H1 (cell line): ENCODE measurements at regions not wholly inside any gene's neighbourhood (a gene's known extent, or its start where the extent isn't known, plus 50 kb on each side); places are given as distances from the start of the nearest gene placed in this dataset.

Source experiments
- CTCF ChIA-PET: fragments of 300-600 bp; sonication (Branson Sonifier 250); formaldehyde crosslinking; loops from one replicate; lab custom pipeline; 2021; ENCODE audit not compliant: partially characterized antibody; lab: Charles Lee
- POLR2A ChIA-PET: fragments of 300-600 bp; sonication (Branson Sonifier 250); formaldehyde crosslinking; loops from one replicate; lab custom pipeline; 2021; ENCODE audit warnings: inconsistent platforms; ENCODE audit not compliant: partially characterized antibody; lab: Charles Lee
- DNase-seq, 2 experiments: peaks; one replicate each; pipeline versions ENCODE4 v3.0.0 to v3.0.0-alpha.2; 2010 to 2022; ENCODE audit warnings: low spot score in 2 of 2, low read depth in 1 of 2, mixed read lengths in 1 of 2
- FAIRE-seq: peaks from 2 replicates; lab custom pipeline; 2011; peaks lifted over from hg19 to GRCh38; lab: Jason Lieb, UNC
- H2AFZ ChIP-seq: 2 replicates; pipeline ENCODE4 v1.8.1; 2012; ENCODE audit warnings: low read length, inconsistent platforms
- H2AK5ac ChIP-seq: 2 replicates; pipeline ENCODE4 v1.6.1; 2013; ENCODE audit warnings: low read depth, low read length
- H2BK120ac ChIP-seq: replicated peaks from 2 replicates; pipeline ENCODE3; 2013; ENCODE audit warnings: low read depth, low read length, inconsistent platforms
- H2BK12ac ChIP-seq: 2 replicates; pipeline ENCODE4 v1.6.1; 2013; ENCODE audit warnings: low read depth, low read length
- H2BK15ac ChIP-seq: 2 replicates; pipeline ENCODE4 v1.6.1; 2013; ENCODE audit warnings: low read length
- H2BK20ac ChIP-seq: 2 replicates; pipeline ENCODE4 v1.6.1; 2013; ENCODE audit warnings: low read length
- H2BK5ac ChIP-seq: 2 replicates; pipeline ENCODE4 v1.6.1; 2013; ENCODE audit warnings: low read depth, low read length
- H3K14ac ChIP-seq: 2 replicates; pipeline ENCODE4 v1.6.1; 2013; ENCODE audit warnings: inconsistent platforms; ENCODE audit not compliant: insufficient read length
- H3K18ac ChIP-seq: 2 replicates; pipeline ENCODE4 v1.6.1; 2013; ENCODE audit warnings: low read length; ENCODE audit errors: extremely low read depth
- H3K23ac ChIP-seq: 2 replicates; pipeline ENCODE4 v1.6.1; 2013; ENCODE audit warnings: inconsistent platforms; ENCODE audit not compliant: insufficient read length
- H3K23me2 ChIP-seq: 2 replicates; pipeline ENCODE4 v1.6.1; 2013; ENCODE audit warnings: low read depth, low read length
- H3K27ac ChIP-seq: 2 replicates; pipeline ENCODE4 v1.6.1; 2011; ENCODE audit warnings: low read depth, low read length, inconsistent platforms
- H3K27me3 ChIP-seq, 4 experiments: replicated peaks in 1 of 4; 1 replicate in 1 of 4; 2 replicates in 3 of 4; pipeline versions ENCODE4 v1.6.1 to v1.8.1; 2011 to 2013; ENCODE audit warnings: low read length in 3 of 4, mild to moderate bottlenecking in 3 of 4, inconsistent platforms in 2 of 4, mixed read lengths in 2 of 4, moderate library complexity in 1 of 4; ENCODE audit not compliant: control insufficient read depth in 3 of 4, insufficient read depth in 3 of 4; ENCODE audit errors: extremely low read depth in 1 of 4
- H3K36me3 ChIP-seq, 4 experiments: 2 replicates each; pipeline versions ENCODE4 v1.6.1 to v1.8.1; 2011 to 2013; ENCODE audit warnings: mild to moderate bottlenecking in 4 of 4, low read length in 3 of 4, moderate library complexity in 2 of 4, control low read depth in 1 of 4, inconsistent platforms in 1 of 4; ENCODE audit not compliant: insufficient read depth in 4 of 4, control insufficient read depth in 2 of 4
- H3K4ac ChIP-seq: replicated peaks from 2 replicates; pipeline ENCODE3; 2013; ENCODE audit warnings: low read length, low read depth, mixed read lengths, inconsistent platforms; ENCODE audit not compliant: insufficient read length
- H3K4me1 ChIP-seq, 4 experiments: replicated peaks in 1 of 4; 1 replicate in 1 of 4; 2 replicates in 3 of 4; pipeline versions ENCODE4 v1.6.1 to v1.8.1; 2011 to 2013; ENCODE audit warnings: low read length in 3 of 4, inconsistent platforms in 2 of 4, mixed read lengths in 1 of 4; ENCODE audit not compliant: insufficient read depth in 4 of 4, control insufficient read depth in 3 of 4
- H3K4me2 ChIP-seq, 2 experiments: 2 replicates each; pipeline versions ENCODE4 v1.6.1 to v1.8.1; 2011 to 2013; ENCODE audit warnings: low read depth in 2 of 2, low read length in 2 of 2, control low read depth in 1 of 2, inconsistent platforms in 1 of 2, mild to moderate bottlenecking in 1 of 2; ENCODE audit not compliant: insufficient read depth in 1 of 2
- H3K4me3 ChIP-seq, 4 experiments: fragments of 200-600, 300-600 bp in 1 of 4; sonication (generic), shearing (Covaris generic), sonication (Bioruptor Twin) in 1 of 4; 2 replicates each; pipeline versions ENCODE4 v1.5.1 to v1.8.1; 2011 to 2016; ENCODE audit warnings: low read length in 4 of 4, low read depth in 3 of 4, control low read depth in 2 of 4, inconsistent platforms in 2 of 4, mild to moderate bottlenecking in 2 of 4, mixed read lengths in 1 of 4, moderate library complexity in 1 of 4; ENCODE audit not compliant: insufficient read depth in 2 of 4; ENCODE audit errors: extremely low read depth in 1 of 4
- H3K56ac ChIP-seq: replicated peaks from 2 replicates; pipeline ENCODE3; 2013; ENCODE audit warnings: low read depth, mild to moderate bottlenecking, mixed read lengths, low read length, inconsistent platforms; ENCODE audit not compliant: insufficient read length
- H3K79me1 ChIP-seq: 2 replicates; pipeline ENCODE4 v1.6.1; 2013; ENCODE audit warnings: low read depth, low read length, control low read depth
- H3K79me2 ChIP-seq, 2 experiments: 2 replicates each; pipeline versions ENCODE4 v1.6.1 to v1.8.1; 2012 to 2013; ENCODE audit warnings: low read length in 2 of 2, mild to moderate bottlenecking in 2 of 2, inconsistent platforms in 1 of 2; ENCODE audit not compliant: insufficient read depth in 2 of 2, control insufficient read depth in 1 of 2
- H3K9ac ChIP-seq, 4 experiments: replicated peaks in 1 of 4; 1 replicate in 1 of 4; 2 replicates in 3 of 4; pipeline versions ENCODE4 v1.6.1 to v1.8.1; 2011 to 2013; ENCODE audit warnings: low read depth in 3 of 4, low read length in 3 of 4, control low read depth in 2 of 4, mild to moderate bottlenecking in 2 of 4, moderate library complexity in 2 of 4, inconsistent platforms in 1 of 4; ENCODE audit errors: extremely low read depth in 1 of 4
- H3K9me3 ChIP-seq, 2 experiments: 2 replicates each; pipeline versions ENCODE4 v1.6.1 to v1.8.1; 2012 to 2013; ENCODE audit warnings: mild to moderate bottlenecking in 2 of 2, moderate library complexity in 2 of 2, control low read depth in 1 of 2, inconsistent platforms in 1 of 2, low read depth in 1 of 2, low read length in 1 of 2, mixed read lengths in 1 of 2; ENCODE audit not compliant: insufficient read depth in 2 of 2
- H4K20me1 ChIP-seq, 2 experiments: replicated peaks in 1 of 2; 2 replicates each; pipeline versions ENCODE3 to v1.8.1; 2011 to 2013; ENCODE audit warnings: inconsistent platforms in 2 of 2, low read length in 2 of 2, mild to moderate bottlenecking in 1 of 2; ENCODE audit not compliant: insufficient read depth in 2 of 2, control insufficient read depth in 1 of 2
- H4K5ac ChIP-seq: 2 replicates; pipeline ENCODE4 v1.6.1; 2013; ENCODE audit warnings: low read length, low read depth, mixed read lengths, inconsistent platforms; ENCODE audit not compliant: insufficient read length
- H4K8ac ChIP-seq: 2 replicates; pipeline ENCODE4 v1.8.0; 2013; ENCODE audit warnings: mild to moderate bottlenecking, moderate library complexity, low read length, inconsistent platforms; ENCODE audit not compliant: insufficient read depth; ENCODE audit errors: extremely low read depth
- H4K91ac ChIP-seq: replicated peaks from 2 replicates; pipeline ENCODE3; 2013; ENCODE audit warnings: low read length, mixed read lengths, inconsistent platforms; ENCODE audit not compliant: insufficient read length
- CHD1 ChIP-seq: IDR thresholded peaks from 2 replicates; pipeline ENCODE4 v1.6.1; 2012; ENCODE audit warnings: low read depth, low read length, improper control_type of control experiment
- NANOG ChIP-seq: IDR thresholded peaks from 2 replicates; pipeline ENCODE4 v1.6.1; 2011; ENCODE audit warnings: low read length, low read depth, mild to moderate bottlenecking, inconsistent platforms; ENCODE audit not compliant: insufficient read depth, poor library complexity, severe bottlenecking
- SIN3A ChIP-seq, 2 experiments: IDR thresholded peaks in 1 of 2; conservative IDR thresholded peaks in 1 of 2; 2 replicates each; pipeline ENCODE4 v1.6.1; 2011 to 2012; ENCODE audit warnings: low read length in 2 of 2, improper control_type of control experiment in 1 of 2, low read depth in 1 of 2, mild to moderate bottlenecking in 1 of 2
- SIX5 ChIP-seq: IDR thresholded peaks from 2 replicates; pipeline ENCODE4 v1.6.1; 2011; ENCODE audit warnings: mild to moderate bottlenecking, low read depth, low read length
- WGBS, 2 experiments: shearing (Covaris generic) in 1 of 2; methylation state at CpG; one replicate each; pipeline versions ENCODE4 v1.1.6 to v1.1.7; 2013 to 2015; ENCODE audit warnings: low lambda C conversion rate in 2 of 2, mixed read lengths in 2 of 2, inconsistent platforms in 1 of 2, low coverage in 1 of 2, missing lambda C conversion rate in 1 of 2; ENCODE audit not compliant: insufficient replicate concordance in 2 of 2, insufficient coverage in 1 of 2, insufficient read length in 1 of 2; ENCODE audit errors: extremely low coverage in 1 of 2, missing lambda C conversion rate in 1 of 2; 5-methylcytosine and 5-hydroxymethylcytosine counted together
- TF ChIP-seq, protein P1 (sequence below): IDR thresholded peaks from 2 replicates; pipeline ENCODE4 v1.6.1; 2012; ENCODE audit warnings: inconsistent platforms

DNA sequence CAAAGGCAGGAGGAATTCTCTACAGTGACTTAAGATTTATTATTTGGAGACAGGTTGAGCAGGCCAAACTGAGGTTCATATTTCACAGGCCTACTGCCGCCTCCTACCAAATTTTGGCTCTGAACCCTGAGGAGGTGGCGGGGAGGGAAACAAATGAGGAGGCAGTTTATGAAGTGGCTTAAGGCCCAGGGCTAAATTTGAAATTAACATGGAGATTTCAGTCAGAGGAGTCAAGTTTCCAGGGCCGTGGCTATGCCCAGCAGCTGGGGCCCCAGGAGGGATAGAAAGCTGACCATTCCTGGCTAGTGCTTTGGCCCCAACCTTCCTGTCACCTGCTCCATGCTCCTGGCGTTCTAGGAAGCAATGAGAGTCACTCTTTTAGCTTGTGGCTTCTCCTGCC is 73.4 kb upstream of the ARHGAP36 start:
- no peak overlapping the region for H2BK15ac ChIP-seq
- no peak for TF ChIP-seq NANOG
- TF ChIP-seq SIN3A (conservative IDR thresholded peaks at IDR 0.05 in 1 of 2, IDR thresholded peaks at IDR 0.05 in 1 of 2; ENCODE audit: low read depth in 1 of 2, low read length in 2 of 2) = no peak
- TF ChIP-seq SIX5 = no peak
- TF ChIP-seq, protein P1, sequence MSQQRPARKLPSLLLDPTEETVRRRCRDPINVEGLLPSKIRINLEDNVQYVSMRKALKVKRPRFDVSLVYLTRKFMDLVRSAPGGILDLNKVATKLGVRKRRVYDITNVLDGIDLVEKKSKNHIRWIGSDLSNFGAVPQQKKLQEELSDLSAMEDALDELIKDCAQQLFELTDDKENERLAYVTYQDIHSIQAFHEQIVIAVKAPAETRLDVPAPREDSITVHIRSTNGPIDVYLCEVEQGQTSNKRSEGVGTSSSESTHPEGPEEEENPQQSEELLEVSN = no peak
- TF ChIP-seq CHD1 = no peak
- no peaks in the 10 kb centered on the region for H3K36me3 ChIP-seq
- CTCF ChIA-PET = interaction anchor here (1.2 to 2.0 kb wide), 3 partner anchors 9 to 84 kb away, joined by 3 to 7 read pairs (median 3); no protein-coding TSS in a partner anchor
- H3K4ac ChIP-seq = no peak overlapping the region
- no peaks in the 10 kb centered on the region for H3K79me2 ChIP-seq
- no peak overlapping the region for H3K56ac ChIP-seq
- no peak overlapping the region for H4K8ac ChIP-seq
- H2AFZ ChIP-seq = no peak overlapping the region
- H3K27me3 ChIP-seq = no peaks in the 10 kb centered on the region
- no peak overlapping the region for H3K23ac ChIP-seq
- FAIRE-seq (no peak), DNase-seq (no peak)
- H3K14ac ChIP-seq = no peak overlapping the region
- no peak overlapping the region for H2AK5ac ChIP-seq
- H2BK12ac ChIP-seq = no peak overlapping the region
- H3K23me2 ChIP-seq = no peaks in the 10 kb centered on the region
- H3K18ac ChIP-seq = no peak overlapping the region; the same call in 1 of the 2 replicates
- no peak overlapping the region for H3K27ac ChIP-seq
- H3K4me1 ChIP-seq = no peaks in the 10 kb centered on the region
- H3K4me2 ChIP-seq = no peak overlapping the region
- no peak overlapping the region for H3K4me3 ChIP-seq
- no peak overlapping the region for H2BK5ac ChIP-seq
- no peak overlapping the region for H3K9ac ChIP-seq
- 72% methylated on average over 3 of the region's 4 CpGs; no CpG with 5 or more reads in 1 of the 2 experiments for WGBS, 2 experiments
- H4K5ac ChIP-seq = no peak overlapping the region
- H2BK20ac ChIP-seq = no peak overlapping the region
- no peak overlapping the region for H2BK120ac ChIP-seq
- H4K91ac ChIP-seq = no peak overlapping the region
- H3K79me1 ChIP-seq = no peaks in the 10 kb centered on the region
- H4K20me1 ChIP-seq = no peaks in the 10 kb centered on the region
- POLR2A ChIA-PET = no interaction called here
- H3K9me3 ChIP-seq = no peaks in the 10 kb centered on the region
